GM04504 (cell line): ENCODE measurements at regions not wholly inside any gene's neighbourhood (a gene's known extent, or its start where the extent isn't known, plus 50 kb on each side); places are given as distances from the start of the nearest gene placed in this dataset.
A peak's percentile ranks its signal among the peaks of the same experiment; 100 is the strongest.

Experiments used
- DNase-seq: peaks from one replicate; pipeline ENCODE4 v3.0.0-alpha.2; 2012; ENCODE audit warnings: low read depth

DNA sequence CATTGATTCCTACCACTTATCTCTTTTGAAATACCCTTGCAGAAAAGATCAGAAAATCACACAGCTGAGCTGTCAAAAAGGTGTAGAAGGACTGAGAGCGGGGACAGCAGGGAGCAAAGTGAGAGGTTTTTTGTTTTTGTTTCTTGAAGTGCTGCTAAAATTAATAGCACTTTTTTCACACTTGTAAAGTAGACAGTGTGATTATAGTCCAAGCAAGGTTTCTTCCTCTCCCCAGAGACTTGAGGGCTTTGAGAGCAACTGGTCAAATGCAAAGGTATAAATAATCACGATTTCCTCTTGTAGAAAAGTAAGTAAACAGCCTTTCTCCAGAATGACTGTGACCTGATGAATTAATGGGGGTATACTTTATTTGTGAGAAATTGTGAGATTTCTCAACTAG, 326.9 kb downstream of the ZNF608 start:
- no peak for DNase-seq

DNA sequence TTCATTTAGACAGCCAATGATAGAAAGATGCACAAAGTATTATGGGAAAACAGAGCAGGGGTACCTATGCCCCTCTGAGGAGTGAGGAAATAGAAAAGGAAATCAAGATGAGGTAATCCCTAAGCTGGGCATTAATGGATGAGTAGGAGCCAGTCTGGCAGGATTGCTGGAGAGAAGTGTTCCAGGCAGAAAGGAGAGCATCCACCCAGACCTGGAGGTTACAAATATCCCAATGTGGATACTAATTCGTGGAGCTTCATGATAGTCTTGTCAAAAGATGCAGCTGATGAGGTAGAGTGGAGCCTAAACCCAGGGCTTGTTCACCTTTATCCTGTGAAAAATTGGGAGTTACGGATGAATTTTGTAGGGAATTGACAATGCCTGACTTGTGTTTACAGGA, 328.0 kb downstream of the ZNF608 start:
- no peak for DNase-seq

- DNase-seq, result no peak
These were observed 329.2 kb downstream of the ZNF608 start for GRCh38 chr5:124417196-124417595.

DNA sequence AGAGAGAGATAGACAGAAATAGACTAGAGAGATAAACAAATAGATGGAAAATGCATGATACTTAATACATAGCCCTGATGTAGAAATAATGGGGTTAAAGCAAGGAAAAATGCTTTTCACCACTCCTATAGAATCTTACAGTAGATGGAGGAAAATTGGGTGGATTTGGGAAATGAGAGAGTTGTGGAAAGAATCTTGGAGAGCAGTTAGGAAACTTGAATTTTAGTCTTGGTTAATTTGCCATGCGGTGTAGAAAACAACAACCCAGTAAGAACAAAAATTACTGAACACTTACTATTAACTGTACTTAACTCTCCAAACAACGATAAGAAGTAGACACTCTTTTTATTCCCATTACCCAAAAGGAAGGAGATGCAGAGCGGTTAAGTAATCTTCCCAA, 329.8 kb downstream of the ZNF608 start:
- DNase-seq, result no peak

DNA sequence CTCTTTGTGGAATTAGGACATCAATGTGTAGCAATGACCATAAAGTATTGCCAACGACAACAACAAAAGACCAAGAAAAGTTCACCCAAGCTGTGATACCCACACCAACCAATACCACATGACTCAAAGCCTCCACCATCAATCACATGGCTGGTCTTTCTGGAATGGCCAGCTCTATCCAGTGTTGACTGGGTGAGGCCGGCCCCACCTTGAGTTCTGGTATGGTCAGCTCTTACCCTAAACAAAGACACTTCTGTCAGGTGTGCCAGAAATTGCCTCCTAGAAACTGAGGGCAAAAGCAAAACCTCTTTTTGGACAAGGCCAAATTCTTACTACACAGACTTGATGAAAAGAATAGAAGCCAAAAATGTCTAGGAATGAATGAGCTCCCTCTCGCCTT, 331.5 kb downstream of the ZNF608 start:
- DNase-seq, result no peak

- DNase-seq, result no peak
These were observed 335.6 kb downstream of the ZNF608 start for GRCh38 chr5:124410539-124411488.

GRCh38 chr5:124408738-124409453, 337.5 kb downstream of the ZNF608 start:
- no peak for DNase-seq

DNA sequence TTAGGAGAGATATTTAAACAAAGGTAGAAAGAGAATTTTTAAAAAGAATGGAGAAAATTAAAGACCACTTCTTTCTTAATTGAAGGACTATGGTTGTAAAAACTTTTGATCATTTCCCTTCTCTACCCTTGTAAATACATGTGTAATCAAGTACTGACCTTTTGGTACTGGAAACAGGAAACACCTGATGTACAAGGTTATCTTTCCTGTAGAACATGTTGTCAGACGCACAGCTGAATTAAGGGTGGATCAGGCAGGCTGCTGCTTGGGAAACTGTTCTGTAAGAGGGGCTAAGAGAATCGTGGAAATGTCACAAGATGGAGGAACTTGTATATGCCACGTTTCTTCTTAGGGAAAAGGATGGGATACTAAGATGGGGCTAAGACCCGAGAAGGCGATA, 341.6 kb downstream of the ZNF608 start:
- no peak for DNase-seq

DNA sequence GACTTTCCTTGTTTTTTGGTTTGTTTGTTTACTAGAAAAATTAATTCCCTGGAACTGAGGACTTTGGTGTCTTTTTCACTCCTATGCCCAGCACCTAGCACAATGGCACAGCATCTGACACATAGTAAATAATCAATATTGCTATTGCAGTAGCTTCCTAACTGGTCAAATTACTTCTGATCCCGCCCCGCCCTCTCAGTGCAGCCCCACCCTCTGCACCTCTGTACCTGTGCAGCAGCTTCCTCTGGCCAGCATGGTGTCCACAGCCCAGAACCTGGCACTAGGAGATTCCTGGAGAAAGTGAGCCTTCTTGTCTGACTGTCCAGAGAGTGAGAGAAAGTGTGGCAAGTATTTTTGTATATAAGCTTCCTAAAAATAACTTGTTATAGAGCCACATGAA, 343.2 kb downstream of the ZNF608 start:
- DNase-seq, result no peak

GRCh38 chr5:124402144-124402581, 344.3 kb downstream of the ZNF608 start:
- peak; percentile 22 for DNase-seq

DNA sequence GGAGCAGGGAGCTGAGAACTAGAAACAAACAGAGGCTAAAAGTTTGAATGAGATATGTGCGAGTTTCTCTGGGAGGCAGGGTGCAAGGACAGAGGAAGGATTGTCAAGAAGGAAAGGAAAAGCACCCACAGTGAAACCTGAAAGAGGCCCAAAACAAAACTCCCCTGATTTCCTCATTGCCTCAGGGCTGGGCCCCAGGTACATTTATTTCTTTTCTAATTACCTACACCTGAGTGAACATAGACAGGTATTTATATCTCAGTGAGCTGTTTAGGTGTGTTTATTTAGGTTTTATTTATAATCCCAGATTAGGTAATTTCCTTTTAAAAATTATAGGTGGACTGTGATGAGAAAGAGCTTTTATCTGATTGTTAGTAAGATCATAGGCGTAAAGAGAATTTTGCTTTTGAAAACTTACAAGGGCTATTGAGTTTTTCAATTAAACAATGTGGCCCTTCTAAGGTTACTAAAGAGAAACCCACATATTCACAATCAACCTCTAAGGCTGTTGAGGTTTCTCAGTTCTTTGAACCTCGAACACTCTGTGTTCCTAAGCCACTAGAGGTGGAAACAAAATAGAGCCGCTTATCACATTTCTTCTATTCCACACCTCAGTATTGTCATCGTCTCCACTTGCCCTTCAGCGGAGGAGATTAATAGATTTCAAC, 344.8 kb downstream of the ZNF608 start:
- DNase-seq, result no peak

DNA sequence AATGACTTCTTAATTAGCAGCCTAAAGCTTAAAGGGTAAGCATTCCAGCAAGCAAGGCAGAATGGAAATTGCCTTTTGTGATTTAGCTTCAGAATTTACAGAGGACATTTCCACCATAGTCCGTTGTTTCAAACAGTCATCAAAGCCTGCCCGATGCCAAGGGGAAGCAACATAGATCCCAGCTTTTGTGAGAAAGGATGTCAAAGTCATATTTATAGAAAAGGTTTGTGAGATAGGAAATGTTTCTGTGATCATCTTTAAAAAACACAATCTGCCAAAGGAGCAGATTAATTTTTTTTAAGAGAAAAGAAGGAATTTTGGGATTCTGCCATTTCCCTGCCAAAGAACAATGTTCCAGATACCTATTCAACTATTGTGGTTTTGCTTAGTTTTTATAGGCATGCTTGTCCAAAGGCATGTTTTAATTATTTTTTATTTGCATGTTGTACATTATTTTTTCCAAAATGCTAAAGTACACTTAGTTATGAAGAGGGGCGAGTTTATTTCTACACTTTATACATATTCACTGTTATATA, 346.9 kb downstream of the ZNF608 start:
- no peak for DNase-seq

- DNase-seq, result no peak
These were observed 348.0 kb downstream of the ZNF608 start for GRCh38 chr5:124398460-124398859.

DNA sequence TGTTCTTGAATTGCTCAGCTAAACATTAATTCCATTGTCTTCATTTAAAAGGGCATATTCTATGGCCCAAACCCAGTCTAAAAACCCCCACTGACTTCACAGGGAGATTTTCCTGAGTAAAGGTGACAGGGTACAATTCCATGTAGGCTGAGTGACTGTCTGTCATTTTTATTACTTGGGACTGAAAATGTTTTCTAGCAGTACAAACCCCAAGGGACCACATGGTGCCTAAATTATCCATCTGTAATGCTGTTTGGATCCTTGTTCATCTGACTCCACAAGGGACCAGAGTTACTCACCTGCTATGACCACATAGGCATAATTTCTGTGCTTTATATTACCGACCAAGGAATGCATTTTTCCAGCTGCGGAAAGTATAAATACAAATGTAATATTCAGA, 349.1 kb downstream of the ZNF608 start:
- no peak for DNase-seq

GRCh38 chr5:124395926-124396325, 350.5 kb downstream of the ZNF608 start:
- DNase-seq, result no peak

GRCh38 chr5:124395287-124395686, 351.2 kb downstream of the ZNF608 start:
- no peak for DNase-seq

DNA sequence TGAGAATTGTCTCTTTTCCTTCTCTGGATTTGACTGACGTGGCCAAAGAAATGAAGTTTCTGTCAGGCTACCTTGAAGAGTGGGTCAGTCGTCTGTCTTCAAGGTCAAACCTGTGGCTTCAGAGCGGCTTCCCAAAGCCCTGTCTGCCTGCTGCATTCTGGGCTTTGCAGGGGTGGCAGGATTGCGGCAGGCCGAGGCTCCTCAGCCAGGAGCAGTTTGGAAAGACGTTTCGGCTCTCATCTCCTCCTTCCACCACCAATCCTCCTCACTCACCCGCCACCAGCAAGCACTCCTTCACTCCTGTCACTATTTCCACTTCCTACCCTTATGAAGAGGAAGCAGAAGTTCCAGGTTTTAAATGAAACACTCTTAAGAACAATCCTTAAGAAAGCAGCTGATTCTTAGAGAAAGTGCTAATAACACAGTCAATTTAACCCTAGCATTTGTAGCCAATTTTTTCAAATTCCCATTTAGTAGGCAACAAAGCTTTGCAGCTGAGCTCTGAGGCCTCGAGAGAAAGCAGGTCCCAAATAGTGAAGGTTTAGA, 351.7 kb downstream of the ZNF608 start:
- DNase-seq, result no peak

- no peak for DNase-seq
These were observed 352.7 kb downstream of the ZNF608 start for GRCh38 chr5:124393584-124394379.

GRCh38 chr5:124383693-124384092, 362.7 kb downstream of the ZNF608 start:
- DNase-seq, result no peak

DNA sequence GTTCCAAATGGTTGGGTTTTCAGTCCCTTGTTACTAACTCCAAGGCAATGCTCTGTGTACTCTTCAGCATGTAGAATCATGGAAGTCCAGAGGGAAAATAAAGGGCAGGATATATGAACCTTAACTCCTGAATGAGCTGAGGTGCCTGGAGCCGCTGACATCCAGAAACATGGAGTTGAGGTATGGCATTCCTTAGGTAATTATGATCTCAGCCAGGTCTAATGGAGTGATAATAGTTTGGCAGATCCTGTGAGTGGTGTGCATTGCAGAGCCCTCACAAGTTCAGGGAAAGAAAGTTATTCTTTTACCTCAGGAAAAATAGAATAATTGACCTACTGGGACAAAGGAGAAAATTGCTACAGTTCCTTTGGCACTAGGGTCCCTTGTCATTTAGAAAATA, 369.1 kb downstream of the ZNF608 start:
- DNase-seq, result no peak

DNA sequence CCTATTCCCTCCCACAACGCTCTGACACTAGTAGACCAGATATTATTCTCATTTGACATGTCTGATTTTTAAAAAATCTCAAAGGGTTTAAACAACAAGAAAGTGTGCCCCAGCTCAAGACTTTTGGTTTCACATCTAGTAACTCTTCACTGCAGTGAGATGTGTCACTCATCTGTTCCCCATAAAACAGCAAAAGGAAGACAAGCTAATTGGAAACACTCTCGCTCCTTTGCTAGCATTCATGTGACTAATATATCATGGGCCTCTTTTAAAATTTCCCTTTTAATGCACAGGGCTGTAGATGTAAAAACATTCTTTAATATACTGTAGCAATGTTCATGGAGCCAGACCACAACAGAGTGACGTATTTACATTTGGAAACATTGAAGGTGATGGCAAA, 372.6 kb downstream of the ZNF608 start:
- no peak for DNase-seq
